GM19025 (cell line): ENCODE measurements at regions not wholly inside any gene's neighbourhood (a gene's known extent, or its start where the extent isn't known, plus 50 kb on each side); places are given as distances from the start of the nearest gene placed in this dataset.

Source experiments
- ATAC-seq: cut with Tn5 transposase; IDR thresholded peaks from one replicate; pipeline ENCODE4 v1.9.1; 2021; ENCODE audit warnings: mild to moderate bottlenecking, low read depth, moderate library complexity; ENCODE audit not compliant: unreplicated experiment

DNA sequence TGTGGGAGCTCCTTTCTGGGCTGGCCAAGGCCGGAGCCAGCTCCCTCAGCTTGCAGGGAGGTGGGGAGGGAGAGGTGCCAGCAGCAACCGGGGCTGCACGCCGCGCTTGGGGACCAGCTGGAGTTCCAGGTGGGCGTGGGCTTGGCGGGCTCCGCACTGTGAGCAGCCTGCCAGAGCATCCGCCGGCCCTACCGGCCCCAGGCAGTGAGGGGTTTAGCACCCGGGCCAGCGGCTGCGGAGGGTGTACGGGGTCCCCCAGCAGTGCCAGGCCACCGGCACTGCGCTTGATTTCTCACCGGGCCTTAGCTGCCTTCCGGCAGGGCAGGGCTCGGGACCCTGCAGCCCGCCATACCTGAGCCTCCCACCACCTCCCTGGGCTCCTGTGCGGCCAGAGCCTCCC is 651.0 kb upstream of the ARPP21 start:
- ATAC-seq, result no peak

DNA sequence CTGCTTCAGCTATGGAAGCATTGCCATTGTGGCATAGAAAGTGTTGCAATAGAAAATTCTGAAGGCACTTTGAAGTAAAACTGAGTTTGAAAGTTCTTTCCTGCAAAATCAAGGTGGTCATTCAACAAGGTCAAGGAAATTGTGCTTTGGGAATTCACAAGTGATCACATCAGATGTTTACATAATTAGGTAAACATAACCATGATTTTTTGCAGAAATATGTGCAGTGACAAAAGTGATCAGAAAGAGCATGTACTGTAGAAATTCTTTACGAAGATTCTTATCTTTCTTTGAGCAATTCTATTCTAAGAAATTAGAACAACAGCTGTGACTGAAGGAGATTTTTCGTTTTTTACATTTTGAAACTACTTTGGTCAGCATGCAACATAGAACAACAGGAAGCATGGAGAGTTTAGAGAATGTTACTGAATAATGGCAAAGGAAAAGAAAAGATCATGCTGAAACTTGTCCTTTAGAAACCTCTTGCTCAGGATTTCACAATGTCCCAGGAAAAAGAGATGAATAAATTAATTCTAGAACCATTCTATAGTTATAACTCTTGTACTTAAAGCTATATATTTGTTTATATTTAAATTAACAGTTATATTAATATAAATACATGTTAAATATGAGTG is 643.4 kb upstream of the ARPP21 start:
- no peak for ATAC-seq

DNA sequence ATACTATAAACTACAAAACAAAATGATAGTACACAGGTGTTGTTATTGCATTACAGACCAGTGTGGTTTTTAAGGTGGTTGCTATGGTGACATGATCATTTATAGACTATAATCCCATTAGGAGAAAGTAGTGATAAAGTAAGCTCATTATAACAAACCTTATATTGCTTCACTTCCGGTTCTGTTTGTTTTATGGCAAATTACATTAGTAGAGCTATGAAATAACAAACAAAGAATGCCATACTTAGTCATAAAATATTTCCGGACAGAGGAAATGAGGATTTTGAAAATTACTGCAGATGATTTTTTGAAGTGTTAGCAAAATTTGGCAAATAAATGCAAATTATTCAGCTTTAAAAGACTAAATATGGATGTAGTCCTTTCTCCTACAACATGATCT is 640.4 kb upstream of the ARPP21 start:
- ATAC-seq, result no peak

DNA sequence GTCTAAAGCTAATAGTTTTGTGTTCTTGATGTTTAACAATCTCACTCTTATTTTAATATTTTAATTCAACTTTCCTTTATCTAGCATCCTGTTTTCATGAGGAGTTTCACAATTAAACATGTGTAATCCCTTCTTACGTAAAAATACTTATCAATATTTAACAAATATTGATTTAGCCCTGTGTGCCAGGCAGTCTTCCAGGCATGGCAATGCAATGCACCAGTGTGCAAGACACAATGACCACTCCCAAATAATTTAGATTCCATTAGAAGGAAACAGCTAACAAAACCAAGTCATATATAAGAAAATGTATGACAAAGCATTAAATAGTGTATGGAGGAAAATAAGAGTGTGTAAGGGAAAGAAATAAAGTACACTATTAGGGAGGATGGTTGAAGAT is 627.1 kb upstream of the ARPP21 start:
- ATAC-seq, result no peak

DNA sequence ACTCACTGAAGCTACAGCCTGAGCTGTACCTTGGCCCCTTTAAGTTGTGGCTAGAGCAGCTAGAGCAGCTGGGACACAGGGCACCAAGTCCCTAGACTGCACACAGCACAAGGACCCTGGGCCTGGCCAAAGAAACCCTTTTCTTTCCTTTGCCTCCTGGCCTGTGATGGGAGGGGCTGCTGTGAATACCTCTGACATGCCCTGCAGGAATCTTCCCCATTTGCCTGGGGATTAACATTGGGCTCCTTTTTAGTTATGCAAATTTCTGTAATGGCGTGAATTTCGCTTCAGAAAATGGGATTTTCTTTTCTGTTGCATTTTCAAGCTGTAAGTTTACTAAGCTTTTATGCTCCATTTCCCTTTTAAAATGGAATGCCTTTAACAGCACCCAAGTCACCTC is 611.2 kb upstream of the ARPP21 start:
- ATAC-seq, result no peak

DNA sequence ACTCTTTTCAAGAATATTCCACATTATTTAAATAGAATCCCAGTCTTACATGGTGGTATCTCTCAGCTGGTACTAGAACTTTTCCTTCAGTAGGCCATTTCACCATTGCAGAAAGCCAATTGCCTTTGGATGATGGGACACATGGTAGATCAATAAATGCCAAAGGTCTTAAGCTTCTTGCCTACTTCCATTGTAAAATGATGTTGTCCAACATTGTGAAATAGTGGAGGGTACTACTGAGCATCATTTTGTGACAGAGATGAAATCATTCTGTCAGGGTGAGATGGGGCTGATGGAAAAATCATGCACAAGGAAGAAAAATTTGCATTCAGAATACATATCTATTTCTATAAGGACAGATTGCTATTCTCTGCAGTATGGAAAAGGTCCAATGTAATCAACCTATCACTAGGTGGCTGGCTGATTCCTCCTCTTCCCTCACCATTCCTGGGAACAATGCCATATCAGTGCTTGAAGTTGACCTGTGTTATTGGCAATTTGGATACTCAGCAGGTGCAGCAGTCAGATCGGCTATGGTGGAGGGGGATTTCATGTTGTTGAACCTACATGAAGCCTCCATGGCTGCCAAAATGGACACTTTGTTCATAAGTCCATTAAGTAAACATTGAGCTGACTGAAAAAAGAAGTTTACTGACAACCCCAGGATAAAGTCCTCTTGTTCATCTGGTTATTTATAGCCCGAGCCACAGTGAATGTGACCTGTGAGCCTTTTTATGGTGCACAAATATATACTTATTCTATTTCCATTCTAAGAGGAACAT is 596.9 kb upstream of the ARPP21 start:
- ATAC-seq, result no peak

DNA sequence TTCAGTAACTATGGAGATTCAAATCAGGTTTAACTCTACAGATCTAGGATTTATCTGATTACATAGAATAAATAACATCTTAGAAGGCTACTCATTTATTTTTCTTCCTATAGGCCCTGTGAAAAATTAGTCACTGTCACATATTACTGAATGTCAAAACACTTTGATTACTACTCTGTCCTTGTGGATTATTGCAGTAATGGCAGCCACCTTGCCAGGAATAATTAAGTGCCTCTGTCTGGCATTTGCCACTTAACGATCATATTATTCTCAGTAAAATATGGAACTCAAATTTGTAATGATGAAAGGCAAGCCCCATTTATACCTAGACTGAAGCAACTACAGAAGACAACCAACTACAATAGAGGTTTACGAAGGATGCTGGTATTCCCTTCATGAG is 596.3 kb upstream of the ARPP21 start:
- no peak for ATAC-seq

DNA sequence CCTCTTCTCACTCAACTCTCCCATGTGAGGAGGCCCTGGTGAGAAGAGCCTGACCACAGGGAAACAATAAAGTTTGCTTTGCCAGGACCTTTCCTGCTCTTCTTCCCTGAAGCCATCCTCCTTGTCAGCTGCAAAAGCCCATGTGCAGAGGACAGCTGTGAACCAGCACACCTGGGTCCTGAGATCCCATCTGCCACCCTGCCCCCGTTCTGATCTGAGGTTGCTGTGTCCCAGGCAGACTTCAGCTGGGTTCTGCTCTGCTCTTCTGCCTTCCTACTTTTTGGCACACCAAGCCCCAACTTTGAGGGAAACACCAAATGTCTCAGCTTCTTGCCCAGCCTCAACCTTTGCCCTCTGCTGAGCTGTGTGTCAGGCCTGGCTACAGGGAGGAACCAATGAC is 595.1 kb upstream of the ARPP21 start:
- ATAC-seq, result no peak

DNA sequence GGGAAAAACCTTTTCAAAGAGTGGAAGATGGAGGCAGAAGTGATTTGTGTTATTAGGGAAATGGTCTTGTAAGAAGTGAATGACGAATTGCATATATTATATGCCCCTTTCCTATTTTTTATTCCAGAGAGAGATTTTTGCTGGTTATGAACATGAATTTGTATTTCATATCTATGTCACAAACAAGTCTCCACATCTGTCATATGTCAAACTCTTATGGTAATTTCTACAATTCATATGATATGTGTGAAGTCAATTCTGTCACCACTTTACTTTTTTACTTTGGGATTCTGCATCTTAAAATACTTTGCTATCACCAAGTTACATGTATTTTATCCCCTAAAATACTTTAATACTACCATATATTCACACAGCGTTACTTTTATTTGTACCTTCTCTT is 594.2 kb upstream of the ARPP21 start:
- no peak for ATAC-seq

DNA sequence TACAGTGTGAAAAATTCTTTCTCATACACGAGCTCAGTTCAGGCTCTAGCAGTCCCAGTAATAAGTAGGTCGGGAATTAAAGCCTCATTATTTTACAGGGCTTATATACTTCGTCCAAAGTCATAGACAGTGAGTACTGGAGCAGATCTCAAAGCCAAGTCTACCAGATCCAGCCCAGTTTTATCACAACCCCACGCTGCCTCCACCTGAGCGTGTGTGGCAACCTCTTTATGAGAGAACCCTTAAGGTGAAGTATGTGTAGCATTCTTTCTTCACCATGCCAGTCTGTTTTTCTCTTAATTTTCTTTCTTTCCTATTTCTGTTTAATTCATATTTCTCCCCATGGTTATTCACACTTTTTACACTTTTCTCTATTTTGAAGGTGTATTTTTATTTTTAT is 574.6 kb upstream of the ARPP21 start:
- ATAC-seq, result no peak

DNA sequence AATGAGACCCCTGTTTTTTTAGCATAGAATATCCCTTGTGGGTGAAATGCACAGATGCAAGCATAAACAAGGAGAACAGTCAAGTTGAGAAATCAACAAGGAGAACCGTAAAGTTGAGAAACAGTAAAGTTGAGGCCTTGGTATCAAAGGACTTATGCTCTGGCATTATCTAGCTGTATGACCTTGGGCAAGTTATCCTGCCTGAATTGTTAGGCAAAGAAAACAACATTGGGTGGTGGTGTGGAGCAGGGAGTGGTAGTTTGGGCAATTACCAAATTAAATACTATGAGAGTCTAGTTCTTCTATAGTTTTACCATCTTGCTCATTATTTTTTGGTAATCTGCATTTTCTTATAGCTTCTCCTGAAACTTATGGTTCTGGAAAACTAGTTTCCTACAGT is 573.4 kb upstream of the ARPP21 start:
- ATAC-seq, result no peak

DNA sequence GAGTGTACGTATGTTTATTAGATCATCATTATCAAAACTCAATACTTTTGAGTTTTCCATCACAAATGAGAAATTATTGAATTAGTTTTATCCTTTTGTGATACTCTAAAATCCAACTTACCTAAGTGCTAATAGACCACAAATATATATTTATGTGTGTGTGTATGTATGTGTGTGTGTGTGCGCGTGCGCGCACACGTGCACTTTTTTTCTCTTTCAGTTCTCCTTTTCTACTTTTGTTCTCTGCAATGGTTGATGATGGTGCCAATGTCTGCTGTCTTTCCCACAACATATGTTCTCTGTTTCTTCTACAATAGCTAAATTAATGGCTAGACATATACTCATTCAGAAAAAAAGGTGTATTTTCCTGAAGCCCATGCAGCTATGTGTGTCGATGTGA is 571.6 kb upstream of the ARPP21 start:
- no peak for ATAC-seq

DNA sequence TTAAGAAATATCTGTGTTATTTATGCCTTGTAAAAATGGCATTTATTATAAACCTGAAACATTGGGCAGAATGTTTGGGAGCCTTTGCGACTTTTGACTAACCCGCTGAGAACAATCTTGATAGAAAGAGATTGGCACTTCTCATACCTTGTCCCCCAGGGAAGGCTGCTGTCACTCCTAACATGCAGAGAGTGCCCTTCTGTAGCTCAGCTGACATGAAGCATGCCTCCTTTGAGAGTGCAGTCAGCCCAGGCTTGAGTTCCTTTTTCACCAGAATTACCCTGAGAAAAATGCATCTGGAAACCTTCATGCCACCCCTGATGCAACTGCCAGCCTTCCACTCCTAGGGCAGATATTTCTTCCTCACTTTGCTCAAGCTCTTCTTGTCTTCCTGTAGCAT is 569.2 kb upstream of the ARPP21 start:
- ATAC-seq, result no peak

DNA sequence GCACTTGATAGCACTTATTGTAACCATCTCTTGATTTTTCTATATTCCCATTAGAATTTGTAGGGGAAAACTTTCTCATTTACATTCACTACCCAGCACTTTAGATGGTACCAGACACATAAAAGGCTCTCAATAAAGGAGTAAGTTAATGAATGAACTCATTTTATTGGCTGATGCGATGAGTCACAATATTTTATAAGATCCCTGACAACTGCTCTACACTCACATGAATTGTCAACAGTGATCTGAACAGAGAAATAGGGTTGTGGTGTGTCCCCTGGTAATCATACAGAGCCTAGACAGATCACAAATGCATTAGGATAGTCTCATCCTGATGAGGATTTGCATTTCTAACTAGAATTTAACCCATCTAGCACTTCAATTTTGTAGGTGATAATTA is 567.6 kb upstream of the ARPP21 start:
- no peak for ATAC-seq

DNA sequence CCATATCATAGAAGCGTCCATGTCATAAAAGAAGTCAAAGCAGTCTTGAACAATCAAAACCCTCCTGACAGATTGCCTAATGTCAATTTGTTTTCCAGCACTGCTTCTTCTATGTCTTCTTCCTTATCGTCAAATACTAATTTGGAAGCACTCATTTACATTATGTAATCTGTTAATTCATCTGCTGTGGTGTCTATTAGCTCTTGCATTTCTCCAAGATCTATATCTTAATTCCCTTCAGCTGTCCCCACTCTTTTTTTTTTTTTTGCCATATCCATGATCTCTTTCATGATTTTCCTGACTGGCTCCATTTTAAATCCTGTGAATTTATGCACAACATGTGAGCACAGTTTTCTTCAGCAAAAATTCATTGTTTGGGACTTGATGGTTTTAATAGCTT is 560.5 kb upstream of the ARPP21 start:
- no peak for ATAC-seq

DNA sequence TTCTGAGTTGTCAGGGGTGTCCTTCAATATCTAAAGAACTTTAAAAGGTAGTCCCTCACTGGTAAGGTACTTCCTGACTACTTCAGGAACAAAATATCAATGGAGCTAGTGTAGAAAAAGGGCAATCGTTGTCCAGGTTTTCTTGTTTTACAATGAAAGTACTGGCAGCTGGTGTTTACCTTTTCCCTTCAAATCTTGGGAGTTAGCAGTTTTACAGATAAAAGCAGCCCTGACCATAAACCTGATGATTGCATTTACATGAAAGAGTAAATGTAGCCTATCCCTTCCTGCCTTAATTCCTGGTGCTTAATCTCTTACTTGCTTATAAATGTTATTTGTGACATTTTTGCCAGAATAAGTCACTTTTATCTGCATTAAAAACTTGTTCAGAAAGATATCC is 559.9 kb upstream of the ARPP21 start:
- ATAC-seq, result no peak

DNA sequence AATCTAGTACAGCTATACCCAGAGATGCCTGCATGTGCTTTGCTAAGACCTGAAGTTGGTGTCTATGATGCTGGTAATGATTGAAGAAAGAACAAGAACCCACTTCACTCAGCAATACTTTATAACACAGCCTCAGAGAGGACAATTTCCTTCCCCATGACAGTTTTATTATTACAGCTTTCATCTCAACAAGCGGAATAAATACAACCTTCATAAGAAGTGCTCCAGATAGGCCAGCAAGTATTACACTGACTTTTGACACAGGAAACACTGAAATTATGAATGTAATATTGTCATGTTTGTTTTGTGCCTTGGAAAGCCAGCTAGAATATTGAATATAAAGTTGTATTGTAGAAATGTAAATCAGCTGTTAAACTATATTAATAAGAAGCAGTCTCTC is 557.4 kb upstream of the ARPP21 start:
- no peak for ATAC-seq

DNA sequence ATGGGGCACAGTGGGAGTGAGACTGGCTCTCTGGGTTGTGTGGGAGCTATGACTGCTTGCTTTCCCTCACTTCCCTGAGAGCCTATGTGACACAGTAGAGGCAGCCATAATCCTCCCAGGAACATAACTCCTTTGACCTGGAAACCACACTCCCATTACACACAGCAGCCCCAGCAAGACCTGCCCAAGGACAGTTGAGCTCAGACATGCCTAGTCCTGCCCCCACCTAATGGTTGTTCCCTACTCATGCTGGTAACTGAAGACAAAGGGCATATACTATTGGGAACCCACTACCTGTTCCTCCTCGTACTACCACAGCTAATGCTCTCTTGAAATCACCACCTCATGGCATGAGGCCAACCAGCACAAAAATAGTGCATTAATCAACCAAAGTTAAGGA is 550.4 kb upstream of the ARPP21 start:
- no peak for ATAC-seq

DNA sequence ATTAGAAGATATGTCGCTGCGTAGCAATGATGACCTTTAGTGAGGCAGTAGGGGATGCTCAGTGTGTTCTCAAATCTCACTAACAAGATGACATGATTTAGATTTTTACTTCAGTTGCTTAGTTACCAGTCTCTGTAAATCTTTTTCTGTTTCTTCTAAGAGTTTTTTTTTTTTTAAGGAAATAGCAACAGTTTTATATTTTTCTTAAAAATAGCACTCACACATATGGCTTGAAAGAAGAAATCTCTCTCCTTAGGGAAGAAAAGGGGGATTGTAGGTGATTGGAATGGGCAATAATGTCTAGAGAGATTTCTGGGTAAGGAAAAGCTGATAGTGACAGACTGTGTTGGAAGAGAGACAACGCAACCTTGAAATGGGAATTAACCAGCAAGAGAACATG is 524.6 kb upstream of the ARPP21 start:
- no peak for ATAC-seq

DNA sequence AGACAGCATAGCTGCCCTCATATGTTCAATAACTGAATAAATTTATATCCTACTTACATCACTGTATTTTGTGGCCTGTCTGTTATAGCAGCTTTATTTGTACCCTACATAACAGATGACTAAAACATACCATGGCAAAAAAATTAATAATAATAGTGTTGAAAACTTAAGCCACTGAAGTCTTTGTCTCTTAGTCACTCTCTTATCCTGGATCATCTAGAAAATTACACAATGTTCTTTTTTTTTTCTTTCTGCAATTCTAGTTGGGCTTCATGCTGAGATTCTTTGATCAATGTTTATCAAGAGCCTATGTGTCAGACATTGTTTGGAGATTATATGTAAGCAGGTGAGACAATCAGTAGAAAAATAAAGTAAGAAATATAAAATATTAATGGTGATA is 519.3 kb upstream of the ARPP21 start:
- ATAC-seq, result no peak

DNA sequence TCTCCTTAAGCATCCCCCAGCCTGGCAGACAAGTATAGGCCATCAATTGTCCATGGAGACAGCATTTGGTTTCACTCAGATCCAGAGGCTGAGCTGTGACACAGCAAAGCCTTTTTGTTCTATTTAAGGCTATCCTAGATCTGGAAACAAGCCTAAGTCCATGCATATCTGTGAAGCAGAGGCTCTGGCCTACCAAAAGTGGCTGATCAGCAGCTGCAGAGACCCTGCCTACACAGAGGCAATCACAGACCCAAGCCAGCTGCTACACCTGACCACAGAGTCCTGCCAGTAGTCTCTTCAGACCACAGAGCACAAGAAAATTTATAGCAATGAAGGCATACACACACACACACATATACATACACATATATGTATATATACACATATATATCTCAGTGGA is 501.7 kb upstream of the ARPP21 start:
- ATAC-seq, result no peak

DNA sequence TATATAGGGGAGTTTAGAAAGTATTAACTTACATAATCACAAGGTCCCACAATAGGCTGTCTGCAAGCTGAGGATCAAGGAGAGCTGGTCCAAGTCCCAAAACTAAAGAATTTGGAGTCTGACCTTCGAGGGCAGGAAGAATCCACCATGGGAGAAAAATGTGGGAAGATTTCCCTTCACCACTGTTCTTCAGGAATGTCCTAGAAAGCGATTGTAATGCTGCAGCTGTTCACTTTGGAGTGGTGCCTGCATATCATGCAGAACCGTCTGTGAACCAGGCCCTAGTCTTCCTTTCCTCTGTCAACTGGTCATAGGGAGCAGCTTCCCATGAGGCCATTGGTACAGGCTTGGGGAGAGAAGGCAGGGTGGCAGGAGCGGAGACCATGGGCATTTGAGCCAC is 497.9 kb upstream of the ARPP21 start:
- no peak for ATAC-seq

DNA sequence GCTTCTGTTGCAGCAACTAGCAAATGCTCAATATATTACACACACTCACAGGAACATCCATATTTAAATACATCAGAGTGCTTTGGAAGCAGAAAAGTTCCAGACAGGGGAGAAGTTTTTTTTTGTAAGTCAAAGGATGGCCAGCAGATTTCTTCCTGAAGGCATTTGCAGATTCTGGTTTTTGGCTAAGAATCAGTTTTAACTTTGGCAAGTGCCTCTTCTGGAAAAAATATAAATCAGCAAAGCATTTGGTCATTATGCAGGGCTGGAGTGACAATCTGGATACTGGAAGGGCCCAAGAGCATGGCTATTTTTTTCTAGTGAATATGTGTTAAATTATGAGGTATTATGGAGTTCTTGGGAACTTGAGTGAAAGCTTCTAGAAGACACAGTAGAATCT is 495.3 kb upstream of the ARPP21 start:
- no peak for ATAC-seq
